Osteoblast (primary cell): ENCODE measurements at regions not wholly inside any gene's neighbourhood (a gene's known extent, or its start where the extent isn't known, plus 50 kb on each side); places are given as distances from the start of the nearest gene placed in this dataset.
"Not testable (repeated sequence)": the region's sequence is repeated elsewhere in the genome, so short reads cannot be mapped to it uniquely, and the experiment has no call there.

Experiments used
- DNase-seq: peaks from one replicate; pipeline ENCODE4 v3.0.0; 2011; ENCODE audit warnings: low spot score, mixed read lengths; ENCODE audit not compliant: insufficient read length; ENCODE audit errors: missing footprints
- H2AFZ ChIP-seq: 2 replicates; pipeline ENCODE4 v1.6.0; 2011; ENCODE audit warnings: mild to moderate bottlenecking, low read length
- H3K27ac ChIP-seq: 2 replicates; pipeline ENCODE4 v1.5.1; 2011; ENCODE audit warnings: mild to moderate bottlenecking, low read depth, low read length, moderate library complexity
- H3K27me3 ChIP-seq: 2 replicates; pipeline ENCODE4 v1.6.0; 2012; ENCODE audit warnings: mild to moderate bottlenecking, control low read depth, inconsistent platforms, low read length, moderate library complexity; ENCODE audit not compliant: insufficient read depth
- H3K36me3 ChIP-seq: 2 replicates; pipeline ENCODE4 v1.5.1; 2011; ENCODE audit warnings: mild to moderate bottlenecking, low read length, control low read depth, moderate library complexity; ENCODE audit not compliant: insufficient read depth
- H3K4me1 ChIP-seq: 2 replicates; pipeline ENCODE4 v1.5.1; 2011; ENCODE audit warnings: mild to moderate bottlenecking, low read length, control low read depth, moderate library complexity; ENCODE audit not compliant: insufficient read depth
- H3K4me2 ChIP-seq: 2 replicates; pipeline ENCODE4 v1.6.0; 2011; ENCODE audit warnings: mild to moderate bottlenecking, low read length; ENCODE audit not compliant: insufficient read depth
- H3K4me3 ChIP-seq: fragments of 200-600 bp; sonication (generic); 3 replicates; pipeline ENCODE4 v1.5.1; 2012; ENCODE audit warnings: mild to moderate bottlenecking, low read length, inconsistent platforms; ENCODE audit not compliant: insufficient read depth
- H3K79me2 ChIP-seq: 2 replicates; pipeline ENCODE4 v1.6.0; 2012; ENCODE audit warnings: mild to moderate bottlenecking, low read length, control low read depth, inconsistent platforms; ENCODE audit not compliant: insufficient read depth
- H3K9me3 ChIP-seq: 2 replicates; pipeline ENCODE4 v1.5.1; 2011; ENCODE audit warnings: low read depth, low read length, control low read depth
- H4K20me1 ChIP-seq: 2 replicates; pipeline ENCODE4 v1.6.0; 2012; ENCODE audit warnings: mild to moderate bottlenecking, low read length, control low read depth; ENCODE audit not compliant: insufficient read depth
- CTCF ChIP-seq: IDR thresholded peaks from 2 replicates; pipeline ENCODE4 v1.5.1; 2011; ENCODE audit warnings: mild to moderate bottlenecking, low read depth, low read length, moderate library complexity; ENCODE audit errors: extremely low read depth

GRCh38 chr1:102472520-102472919 is 475.8 kb upstream of the OLFM3 start:
- DNase-seq: no peak
- Histone ChIP-seq H3K27ac (no peak overlapping the region), H3K36me3 (no peaks in the 10 kb centered on the region), H3K27me3 (no peaks in the 10 kb centered on the region), H2AFZ (no peak overlapping the region), H3K4me1 (no peaks in the 10 kb centered on the region), H4K20me1 (no peaks in the 10 kb centered on the region), H3K79me2 (no peaks in the 10 kb centered on the region), H3K4me2 (no peak overlapping the region), H3K4me3 (no peak overlapping the region), H3K9me3 (no peaks in the 10 kb centered on the region)
- no peak for TF ChIP-seq CTCF

GRCh38 chr1:102470767-102471166 is 474.0 kb upstream of the OLFM3 start:
- H3K27ac ChIP-seq: no peak overlapping the region
- no peaks in the 10 kb centered on the region for H3K79me2 ChIP-seq
- no peaks in the 10 kb centered on the region for H3K4me1 ChIP-seq
- H3K9me3 ChIP-seq: no peaks in the 10 kb centered on the region
- no peak for DNase-seq
- no peak overlapping the region for H3K4me3 ChIP-seq
- no peaks in the 10 kb centered on the region for H3K36me3 ChIP-seq
- no peak for TF ChIP-seq CTCF
- no peaks in the 10 kb centered on the region for H4K20me1 ChIP-seq
- no peaks in the 10 kb centered on the region for H3K27me3 ChIP-seq
- H2AFZ ChIP-seq: no peak overlapping the region
- no peak overlapping the region for H3K4me2 ChIP-seq

- Histone ChIP-seq H3K27me3 (no peaks in the 10 kb centered on the region), H3K36me3 (no peaks in the 10 kb centered on the region), H3K4me2 (no peak overlapping the region), H4K20me1 (no peaks in the 10 kb centered on the region), H3K4me3 (no peak overlapping the region), H2AFZ (no peak overlapping the region), H3K27ac (no peak overlapping the region), H3K79me2 (no peaks in the 10 kb centered on the region), H3K9me3 (no peaks in the 10 kb centered on the region), H3K4me1 (no peaks in the 10 kb centered on the region)
- TF ChIP-seq CTCF: no peak
- DNase-seq: no peak
Measured at GRCh38 chr1:102466487-102466886, 469.8 kb upstream of the OLFM3 start.

- TF ChIP-seq CTCF: no peak
- Histone ChIP-seq H3K4me2 (no peak overlapping the region), H3K79me2 (no peaks in the 10 kb centered on the region), H3K4me1 (no peaks in the 10 kb centered on the region), H3K9me3 (no peaks in the 10 kb centered on the region), H3K4me3 (no peak overlapping the region), H2AFZ (no peak overlapping the region), H3K27ac (no peak overlapping the region), H4K20me1 (no peaks in the 10 kb centered on the region), H3K36me3 (no peaks in the 10 kb centered on the region), H3K27me3 (no peaks in the 10 kb centered on the region)
- no peak for DNase-seq
Measured at GRCh38 chr1:102463328-102463727, 466.6 kb upstream of the OLFM3 start.

GRCh38 chr1:102442317-102442716 is 445.6 kb upstream of the OLFM3 start:
- not testable (repeated sequence) for H3K4me3 ChIP-seq, H2AFZ ChIP-seq, H3K27me3 ChIP-seq, DNase-seq, H3K79me2 ChIP-seq, H4K20me1 ChIP-seq, H3K27ac ChIP-seq, H3K4me1 ChIP-seq, H3K4me2 ChIP-seq, H3K9me3 ChIP-seq, H3K36me3 ChIP-seq
